H1 (cell line): ENCODE measurements at regions not wholly inside any gene's neighbourhood (a gene's known extent, or its start where the extent isn't known, plus 50 kb on each side); places are given as distances from the start of the nearest gene placed in this dataset.

ENCODE experiments used
- CTCF ChIA-PET: fragments of 300-600 bp; sonication (Branson Sonifier 250); formaldehyde crosslinking; loops from one replicate; lab custom pipeline; 2021; ENCODE audit not compliant: partially characterized antibody; lab: Charles Lee
- POLR2A ChIA-PET: fragments of 300-600 bp; sonication (Branson Sonifier 250); formaldehyde crosslinking; loops from one replicate; lab custom pipeline; 2021; ENCODE audit warnings: inconsistent platforms; ENCODE audit not compliant: partially characterized antibody; lab: Charles Lee
- DNase-seq, 2 experiments: peaks; one replicate each; pipeline versions ENCODE4 v3.0.0 to v3.0.0-alpha.2; 2010 to 2022; ENCODE audit warnings: low spot score in 2 of 2, low read depth in 1 of 2, mixed read lengths in 1 of 2
- FAIRE-seq: peaks from 2 replicates; lab custom pipeline; 2011; peaks lifted over from hg19 to GRCh38; lab: Jason Lieb, UNC
- H2AFZ ChIP-seq: 2 replicates; pipeline ENCODE4 v1.8.1; 2012; ENCODE audit warnings: low read length, inconsistent platforms
- H2AK5ac ChIP-seq: 2 replicates; pipeline ENCODE4 v1.6.1; 2013; ENCODE audit warnings: low read depth, low read length
- H2BK120ac ChIP-seq: replicated peaks from 2 replicates; pipeline ENCODE3; 2013; ENCODE audit warnings: low read depth, low read length, inconsistent platforms
- H2BK12ac ChIP-seq: 2 replicates; pipeline ENCODE4 v1.6.1; 2013; ENCODE audit warnings: low read depth, low read length
- H2BK15ac ChIP-seq: 2 replicates; pipeline ENCODE4 v1.6.1; 2013; ENCODE audit warnings: low read length
- H2BK20ac ChIP-seq: 2 replicates; pipeline ENCODE4 v1.6.1; 2013; ENCODE audit warnings: low read length
- H2BK5ac ChIP-seq: 2 replicates; pipeline ENCODE4 v1.6.1; 2013; ENCODE audit warnings: low read depth, low read length
- H3K14ac ChIP-seq: 2 replicates; pipeline ENCODE4 v1.6.1; 2013; ENCODE audit warnings: inconsistent platforms; ENCODE audit not compliant: insufficient read length
- H3K18ac ChIP-seq: 2 replicates; pipeline ENCODE4 v1.6.1; 2013; ENCODE audit warnings: low read length; ENCODE audit errors: extremely low read depth
- H3K23ac ChIP-seq: 2 replicates; pipeline ENCODE4 v1.6.1; 2013; ENCODE audit warnings: inconsistent platforms; ENCODE audit not compliant: insufficient read length
- H3K23me2 ChIP-seq: 2 replicates; pipeline ENCODE4 v1.6.1; 2013; ENCODE audit warnings: low read depth, low read length
- H3K27ac ChIP-seq: 2 replicates; pipeline ENCODE4 v1.6.1; 2011; ENCODE audit warnings: low read depth, low read length, inconsistent platforms
- H3K27me3 ChIP-seq, 4 experiments: replicated peaks in 1 of 4; 1 replicate in 1 of 4; 2 replicates in 3 of 4; pipeline versions ENCODE4 v1.6.1 to v1.8.1; 2011 to 2013; ENCODE audit warnings: low read length in 3 of 4, mild to moderate bottlenecking in 3 of 4, inconsistent platforms in 2 of 4, mixed read lengths in 2 of 4, moderate library complexity in 1 of 4; ENCODE audit not compliant: control insufficient read depth in 3 of 4, insufficient read depth in 3 of 4; ENCODE audit errors: extremely low read depth in 1 of 4
- H3K36me3 ChIP-seq, 4 experiments: 2 replicates each; pipeline versions ENCODE4 v1.6.1 to v1.8.1; 2011 to 2013; ENCODE audit warnings: mild to moderate bottlenecking in 4 of 4, low read length in 3 of 4, moderate library complexity in 2 of 4, control low read depth in 1 of 4, inconsistent platforms in 1 of 4; ENCODE audit not compliant: insufficient read depth in 4 of 4, control insufficient read depth in 2 of 4
- H3K4ac ChIP-seq: replicated peaks from 2 replicates; pipeline ENCODE3; 2013; ENCODE audit warnings: low read length, low read depth, mixed read lengths, inconsistent platforms; ENCODE audit not compliant: insufficient read length
- H3K4me1 ChIP-seq, 4 experiments: replicated peaks in 1 of 4; 1 replicate in 1 of 4; 2 replicates in 3 of 4; pipeline versions ENCODE4 v1.6.1 to v1.8.1; 2011 to 2013; ENCODE audit warnings: low read length in 3 of 4, inconsistent platforms in 2 of 4, mixed read lengths in 1 of 4; ENCODE audit not compliant: insufficient read depth in 4 of 4, control insufficient read depth in 3 of 4
- H3K4me2 ChIP-seq, 2 experiments: 2 replicates each; pipeline versions ENCODE4 v1.6.1 to v1.8.1; 2011 to 2013; ENCODE audit warnings: low read depth in 2 of 2, low read length in 2 of 2, control low read depth in 1 of 2, inconsistent platforms in 1 of 2, mild to moderate bottlenecking in 1 of 2; ENCODE audit not compliant: insufficient read depth in 1 of 2
- H3K4me3 ChIP-seq, 4 experiments: fragments of 200-600, 300-600 bp in 1 of 4; sonication (generic), shearing (Covaris generic), sonication (Bioruptor Twin) in 1 of 4; 2 replicates each; pipeline versions ENCODE4 v1.5.1 to v1.8.1; 2011 to 2016; ENCODE audit warnings: low read length in 4 of 4, low read depth in 3 of 4, control low read depth in 2 of 4, inconsistent platforms in 2 of 4, mild to moderate bottlenecking in 2 of 4, mixed read lengths in 1 of 4, moderate library complexity in 1 of 4; ENCODE audit not compliant: insufficient read depth in 2 of 4; ENCODE audit errors: extremely low read depth in 1 of 4
- H3K56ac ChIP-seq: replicated peaks from 2 replicates; pipeline ENCODE3; 2013; ENCODE audit warnings: low read depth, mild to moderate bottlenecking, mixed read lengths, low read length, inconsistent platforms; ENCODE audit not compliant: insufficient read length
- H3K79me1 ChIP-seq: 2 replicates; pipeline ENCODE4 v1.6.1; 2013; ENCODE audit warnings: low read depth, low read length, control low read depth
- H3K79me2 ChIP-seq, 2 experiments: 2 replicates each; pipeline versions ENCODE4 v1.6.1 to v1.8.1; 2012 to 2013; ENCODE audit warnings: low read length in 2 of 2, mild to moderate bottlenecking in 2 of 2, inconsistent platforms in 1 of 2; ENCODE audit not compliant: insufficient read depth in 2 of 2, control insufficient read depth in 1 of 2
- H3K9ac ChIP-seq, 4 experiments: replicated peaks in 1 of 4; 1 replicate in 1 of 4; 2 replicates in 3 of 4; pipeline versions ENCODE4 v1.6.1 to v1.8.1; 2011 to 2013; ENCODE audit warnings: low read depth in 3 of 4, low read length in 3 of 4, control low read depth in 2 of 4, mild to moderate bottlenecking in 2 of 4, moderate library complexity in 2 of 4, inconsistent platforms in 1 of 4; ENCODE audit errors: extremely low read depth in 1 of 4
- H3K9me3 ChIP-seq, 2 experiments: 2 replicates each; pipeline versions ENCODE4 v1.6.1 to v1.8.1; 2012 to 2013; ENCODE audit warnings: mild to moderate bottlenecking in 2 of 2, moderate library complexity in 2 of 2, control low read depth in 1 of 2, inconsistent platforms in 1 of 2, low read depth in 1 of 2, low read length in 1 of 2, mixed read lengths in 1 of 2; ENCODE audit not compliant: insufficient read depth in 2 of 2
- H4K20me1 ChIP-seq, 2 experiments: replicated peaks in 1 of 2; 2 replicates each; pipeline versions ENCODE3 to v1.8.1; 2011 to 2013; ENCODE audit warnings: inconsistent platforms in 2 of 2, low read length in 2 of 2, mild to moderate bottlenecking in 1 of 2; ENCODE audit not compliant: insufficient read depth in 2 of 2, control insufficient read depth in 1 of 2
- H4K5ac ChIP-seq: 2 replicates; pipeline ENCODE4 v1.6.1; 2013; ENCODE audit warnings: low read length, low read depth, mixed read lengths, inconsistent platforms; ENCODE audit not compliant: insufficient read length
- H4K8ac ChIP-seq: 2 replicates; pipeline ENCODE4 v1.8.0; 2013; ENCODE audit warnings: mild to moderate bottlenecking, moderate library complexity, low read length, inconsistent platforms; ENCODE audit not compliant: insufficient read depth; ENCODE audit errors: extremely low read depth
- H4K91ac ChIP-seq: replicated peaks from 2 replicates; pipeline ENCODE3; 2013; ENCODE audit warnings: low read length, mixed read lengths, inconsistent platforms; ENCODE audit not compliant: insufficient read length
- CHD1 ChIP-seq: IDR thresholded peaks from 2 replicates; pipeline ENCODE4 v1.6.1; 2012; ENCODE audit warnings: low read depth, low read length, improper control_type of control experiment
- CTCF ChIP-seq, 3 experiments: IDR thresholded peaks; 1 replicate in 2 of 3; 2 replicates in 1 of 3; pipeline versions ENCODE4 v1.5.1 to v1.6.1; 2011; ENCODE audit warnings: low read length in 3 of 3, mild to moderate bottlenecking in 3 of 3, inconsistent platforms in 2 of 3, low read depth in 1 of 3, moderate library complexity in 1 of 3; ENCODE audit not compliant: insufficient read depth in 1 of 3; ENCODE audit errors: control extremely low read depth in 1 of 3
- E2F6 ChIP-seq: IDR thresholded peaks from 2 replicates; pipeline ENCODE4 v1.6.1; 2012; ENCODE audit warnings: inconsistent platforms
- NANOG ChIP-seq: IDR thresholded peaks from 2 replicates; pipeline ENCODE4 v1.6.1; 2011; ENCODE audit warnings: low read length, low read depth, mild to moderate bottlenecking, inconsistent platforms; ENCODE audit not compliant: insufficient read depth, poor library complexity, severe bottlenecking
- SP1 ChIP-seq: IDR thresholded peaks from 2 replicates; pipeline ENCODE4 v1.6.1; 2011; ENCODE audit warnings: low read depth, low read length
- SP2 ChIP-seq: IDR thresholded peaks from 2 replicates; pipeline ENCODE4 v1.6.1; 2012; ENCODE audit warnings: mild to moderate bottlenecking, low read length, inconsistent platforms
- WGBS, 2 experiments: shearing (Covaris generic) in 1 of 2; methylation state at CpG; one replicate each; pipeline versions ENCODE4 v1.1.6 to v1.1.7; 2013 to 2015; ENCODE audit warnings: low lambda C conversion rate in 2 of 2, mixed read lengths in 2 of 2, inconsistent platforms in 1 of 2, low coverage in 1 of 2, missing lambda C conversion rate in 1 of 2; ENCODE audit not compliant: insufficient replicate concordance in 2 of 2, insufficient coverage in 1 of 2, insufficient read length in 1 of 2; ENCODE audit errors: extremely low coverage in 1 of 2, missing lambda C conversion rate in 1 of 2; 5-methylcytosine and 5-hydroxymethylcytosine counted together
- TF ChIP-seq, protein P1 (sequence below): IDR thresholded peaks from 2 replicates; pipeline ENCODE4 v1.6.1; 2011; ENCODE audit warnings: low read depth, mild to moderate bottlenecking, low read length; ENCODE audit not compliant: insufficient read depth

GRCh38 chr4:58711039-58711438, 1600.9 kb upstream of the IGFBP7 start (continued):
- TF ChIP-seq SP2 = no peak
- TF ChIP-seq, all 59 proteins: peak for 0

- TF ChIP-seq CTCF (IDR thresholded peaks at IDR 0.05; ENCODE audit: control extremely low read depth in 1 of 3, insufficient read depth in 1 of 3, low read depth in 1 of 3, low read length in 3 of 3) (no peak), NANOG (no peak), E2F6 (no peak), SP1 (no peak), CHD1 (no peak)
- TF ChIP-seq, protein P1, sequence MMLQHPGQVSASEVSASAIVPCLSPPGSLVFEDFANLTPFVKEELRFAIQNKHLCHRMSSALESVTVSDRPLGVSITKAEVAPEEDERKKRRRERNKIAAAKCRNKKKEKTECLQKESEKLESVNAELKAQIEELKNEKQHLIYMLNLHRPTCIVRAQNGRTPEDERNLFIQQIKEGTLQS = no peak
- no peaks in the 10 kb centered on the region for H3K79me1 ChIP-seq
- H3K27ac ChIP-seq = no peak overlapping the region
- no peak overlapping the region for H3K9ac ChIP-seq
- POLR2A ChIA-PET = no interaction called here
- no peaks in the 10 kb centered on the region for H3K27me3 ChIP-seq
- no peak overlapping the region for H3K23ac ChIP-seq
- H2BK15ac ChIP-seq = no peak overlapping the region
- no peak overlapping the region for H3K4ac ChIP-seq
- no peak overlapping the region for H2BK20ac ChIP-seq
- H3K79me2 ChIP-seq = no peaks in the 10 kb centered on the region
- no peaks in the 10 kb centered on the region for H3K9me3 ChIP-seq
- no peak overlapping the region for H3K18ac ChIP-seq
- H4K91ac ChIP-seq = no peak overlapping the region
- no peak overlapping the region for H2BK12ac ChIP-seq
- FAIRE-seq (no peak), DNase-seq (no peak)
- no peak overlapping the region for H2BK120ac ChIP-seq
- H2AFZ ChIP-seq = no peak overlapping the region
- CTCF ChIA-PET = no interaction called here
- H4K20me1 ChIP-seq = no peaks in the 10 kb centered on the region
- H2AK5ac ChIP-seq = no peak overlapping the region
- H3K4me1 ChIP-seq = no peaks in the 10 kb centered on the region
- 86% methylated on average over 1 of the region's 1 CpG; no CpG with 5 or more reads in 1 of the 2 experiments for WGBS, 2 experiments
- no peak overlapping the region for H3K4me3 ChIP-seq
- no peak overlapping the region for H3K4me2 ChIP-seq
- no peak overlapping the region for H4K5ac ChIP-seq
- H3K23me2 ChIP-seq = no peaks in the 10 kb centered on the region
- no peaks in the 10 kb centered on the region for H3K36me3 ChIP-seq
- H4K8ac ChIP-seq = no peak overlapping the region
- H3K14ac ChIP-seq = no peak overlapping the region
- H2BK5ac ChIP-seq = no peak overlapping the region
- no peak overlapping the region for H3K56ac ChIP-seq
These were observed 1578.4 kb upstream of the IGFBP7 start for GRCh38 chr4:58688568-58688967.
